Gastrocnemius medialis (tissue), 4 donors: ENCODE measurements at regions not wholly inside any gene's neighbourhood (a gene's known extent, or its start where the extent isn't known, plus 50 kb on each side); places are given as distances from the start of the nearest gene placed in this dataset.

Experiments used
- POLR2A ChIP-seq, 2 donors: fragments of 450-650 bp; IDR thresholded peaks; one replicate each; pipeline ENCODE4 v1.6.1; 2017; ENCODE audit warnings: antibody characterized with exemption in 2 of 2, mild to moderate bottlenecking in 2 of 2, moderate library complexity in 2 of 2
- TF ChIP-seq, protein P1 (sequence below), 5 experiments: fragments of 450-650 bp in 3 of 5; fragments of 200-600 bp in 2 of 5; sonication (generic) in 2 of 5; IDR thresholded peaks in 4 of 5; conservative IDR thresholded peaks in 1 of 5; 1 replicate in 4 of 5; 2 replicates in 1 of 5; pipeline ENCODE4 v1.5.1; 2016 to 2019; ENCODE audit warnings: antibody characterized with exemption in 5 of 5, mild to moderate bottlenecking in 3 of 5, moderate library complexity in 3 of 5

DNA sequence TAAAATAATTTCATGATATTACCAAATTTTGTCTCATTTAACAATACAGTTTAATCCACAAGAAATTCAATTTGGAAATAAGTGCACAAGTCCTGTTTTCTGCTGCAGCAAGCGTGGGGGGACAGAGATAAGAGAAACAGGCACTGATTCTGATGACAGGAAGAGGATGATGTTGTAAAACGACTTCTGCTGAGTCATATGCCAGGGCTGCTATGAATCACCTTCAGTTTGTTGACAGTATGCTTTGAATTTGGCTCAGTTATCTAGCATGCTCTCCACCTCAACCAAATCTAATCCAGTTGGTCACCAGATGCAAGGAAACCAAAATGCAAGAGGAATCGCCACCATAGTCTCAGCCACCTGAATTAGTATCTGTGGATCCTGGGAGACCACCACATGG, 244.1 kb upstream of the MON1B start:
- TF ChIP-seq, protein P1, sequence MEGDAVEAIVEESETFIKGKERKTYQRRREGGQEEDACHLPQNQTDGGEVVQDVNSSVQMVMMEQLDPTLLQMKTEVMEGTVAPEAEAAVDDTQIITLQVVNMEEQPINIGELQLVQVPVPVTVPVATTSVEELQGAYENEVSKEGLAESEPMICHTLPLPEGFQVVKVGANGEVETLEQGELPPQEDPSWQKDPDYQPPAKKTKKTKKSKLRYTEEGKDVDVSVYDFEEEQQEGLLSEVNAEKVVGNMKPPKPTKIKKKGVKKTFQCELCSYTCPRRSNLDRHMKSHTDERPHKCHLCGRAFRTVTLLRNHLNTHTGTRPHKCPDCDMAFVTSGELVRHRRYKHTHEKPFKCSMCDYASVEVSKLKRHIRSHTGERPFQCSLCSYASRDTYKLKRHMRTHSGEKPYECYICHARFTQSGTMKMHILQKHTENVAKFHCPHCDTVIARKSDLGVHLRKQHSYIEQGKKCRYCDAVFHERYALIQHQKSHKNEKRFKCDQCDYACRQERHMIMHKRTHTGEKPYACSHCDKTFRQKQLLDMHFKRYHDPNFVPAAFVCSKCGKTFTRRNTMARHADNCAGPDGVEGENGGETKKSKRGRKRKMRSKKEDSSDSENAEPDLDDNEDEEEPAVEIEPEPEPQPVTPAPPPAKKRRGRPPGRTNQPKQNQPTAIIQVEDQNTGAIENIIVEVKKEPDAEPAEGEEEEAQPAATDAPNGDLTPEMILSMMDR (IDR thresholded peaks at IDR 0.05 in 4 of 5, conservative IDR thresholded peaks at IDR 0.05 in 1 of 5): no peak
- TF ChIP-seq POLR2A (IDR thresholded peaks at IDR 0.05): no peak
